ENCODE measurements at regions not wholly inside any gene's neighbourhood (a gene's known extent, or its start where the extent isn't known, plus 50 kb on each side); places are given as distances from the start of the nearest gene placed in this dataset.

DNA sequence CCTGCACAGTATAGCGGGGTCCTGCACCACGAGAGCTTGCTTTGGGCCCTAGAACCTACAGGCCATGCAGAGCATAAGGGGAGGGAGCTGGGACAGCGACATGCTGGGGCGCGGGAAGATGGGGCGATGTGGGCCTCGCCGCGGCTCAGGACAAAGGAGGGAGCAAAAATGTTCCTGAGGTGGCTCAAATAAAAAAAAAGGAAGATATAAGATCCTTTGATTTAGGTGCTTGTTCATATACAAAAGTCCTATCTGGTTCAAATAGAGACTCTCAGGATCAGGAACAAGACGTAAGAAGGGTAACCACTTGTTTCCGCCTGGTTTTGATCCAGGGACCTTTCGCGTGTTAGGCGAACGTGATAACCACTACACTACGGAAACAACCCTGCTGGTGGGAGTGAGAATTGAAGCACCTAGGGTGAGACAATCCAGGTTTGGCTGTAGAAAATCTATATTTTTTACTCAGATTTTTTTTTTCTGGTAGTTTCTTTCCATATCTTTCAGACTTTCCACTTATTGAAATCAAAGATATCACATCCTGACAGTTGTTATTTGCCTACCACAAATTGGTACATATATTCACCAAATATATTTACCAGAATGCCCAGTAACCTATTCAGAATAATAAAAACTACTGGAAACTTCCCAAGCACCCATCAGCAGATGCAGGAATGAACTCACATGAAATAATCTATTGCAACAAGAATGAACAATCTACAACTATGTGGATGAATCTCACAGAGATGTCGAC lies 177.9 kb upstream of the ZNF184 start (continued):
- TF ChIP-seq MIER3 (CRISPR knock-in tag; IDR thresholded peaks at IDR 0.05; ENCODE audit: borderline replicate concordance) (peak; percentile 87; the same call in 1 of the 2 replicates), SP140L (CRISPR knock-in tag; IDR thresholded peaks at IDR 0.05; ENCODE audit: borderline replicate concordance) (peak; percentile 97; the same call in 1 of the 2 replicates), ZNF343 (CRISPR knock-in tag; IDR thresholded peaks at IDR 0.05) (0 out of 2 replicates have a peak, but pooled peaks have one; percentile 25), ZNF205 (CRISPR knock-in tag; IDR thresholded peaks at IDR 0.05) (peak; percentile 71), ZNF263 (CRISPR knock-in tag; IDR thresholded peaks at IDR 0.05) (no peak), ZNF296 (CRISPR knock-in tag; conservative IDR thresholded peaks at IDR 0.05) (no peak), ZNF713 (CRISPR knock-in tag; IDR thresholded peaks at IDR 0.05) (no peak), ZNF431 (CRISPR knock-in tag; IDR thresholded peaks at IDR 0.05; ENCODE audit: borderline replicate concordance, low read depth) (no peak), ZNF598 (CRISPR knock-in tag; IDR thresholded peaks at IDR 0.05; ENCODE audit: borderline replicate concordance) (no peak), ADNP (CRISPR knock-in tag; IDR thresholded peaks at IDR 0.05) (peak; percentile 70; the same call in 1 of the 2 replicates), ERF (CRISPR knock-in tag; IDR thresholded peaks at IDR 0.05) (peak; percentile 91), ZNF567 (CRISPR knock-in tag; IDR thresholded peaks at IDR 0.05; ENCODE audit: borderline replicate concordance) (no peak; the same call in 1 of the 2 replicates), KMT2A (CRISPR knock-in tag; IDR thresholded peaks at IDR 0.05) (peak; percentile 72; the same call in 1 of the 2 replicates), ZNF10 (CRISPR knock-in tag; IDR thresholded peaks at IDR 0.05; ENCODE audit: borderline replicate concordance, low read depth) (no peak), SOX5 (CRISPR knock-in tag; IDR thresholded peaks at IDR 0.05; ENCODE audit: borderline replicate concordance) (peak; percentile 58; the same call in 1 of the 2 replicates), KLF12 (CRISPR knock-in tag; IDR thresholded peaks at IDR 0.05; ENCODE audit: borderline replicate concordance) (peak; percentile 60; the same call in 1 of the 2 replicates), KDM2A (CRISPR knock-in tag; IDR thresholded peaks at IDR 0.05; ENCODE audit: borderline replicate concordance, low read depth) (peak; percentile 57), NR2F6 (IDR thresholded peaks at IDR 0.05) (no peak), NR2F6 (CRISPR knock-in tag; IDR thresholded peaks at IDR 0.05) (peak; percentile 59; the same call in 1 of the 2 replicates), HMG20A (CRISPR knock-in tag; IDR thresholded peaks at IDR 0.05; ENCODE audit: borderline replicate concordance) (peak; percentile 58; the same call in 1 of the 2 replicates), NFIB (CRISPR knock-in tag; IDR thresholded peaks at IDR 0.05; ENCODE audit: borderline replicate concordance) (no peak)
- TF ChIP-seq, protein P1, sequence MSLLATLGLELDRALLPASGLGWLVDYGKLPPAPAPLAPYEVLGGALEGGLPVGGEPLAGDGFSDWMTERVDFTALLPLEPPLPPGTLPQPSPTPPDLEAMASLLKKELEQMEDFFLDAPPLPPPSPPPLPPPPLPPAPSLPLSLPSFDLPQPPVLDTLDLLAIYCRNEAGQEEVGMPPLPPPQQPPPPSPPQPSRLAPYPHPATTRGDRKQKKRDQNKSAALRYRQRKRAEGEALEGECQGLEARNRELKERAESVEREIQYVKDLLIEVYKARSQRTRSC (CRISPR knock-in tag; IDR thresholded peaks at IDR 0.05; ENCODE audit: low read depth): no peak
- TF ChIP-seq, protein P2, sequence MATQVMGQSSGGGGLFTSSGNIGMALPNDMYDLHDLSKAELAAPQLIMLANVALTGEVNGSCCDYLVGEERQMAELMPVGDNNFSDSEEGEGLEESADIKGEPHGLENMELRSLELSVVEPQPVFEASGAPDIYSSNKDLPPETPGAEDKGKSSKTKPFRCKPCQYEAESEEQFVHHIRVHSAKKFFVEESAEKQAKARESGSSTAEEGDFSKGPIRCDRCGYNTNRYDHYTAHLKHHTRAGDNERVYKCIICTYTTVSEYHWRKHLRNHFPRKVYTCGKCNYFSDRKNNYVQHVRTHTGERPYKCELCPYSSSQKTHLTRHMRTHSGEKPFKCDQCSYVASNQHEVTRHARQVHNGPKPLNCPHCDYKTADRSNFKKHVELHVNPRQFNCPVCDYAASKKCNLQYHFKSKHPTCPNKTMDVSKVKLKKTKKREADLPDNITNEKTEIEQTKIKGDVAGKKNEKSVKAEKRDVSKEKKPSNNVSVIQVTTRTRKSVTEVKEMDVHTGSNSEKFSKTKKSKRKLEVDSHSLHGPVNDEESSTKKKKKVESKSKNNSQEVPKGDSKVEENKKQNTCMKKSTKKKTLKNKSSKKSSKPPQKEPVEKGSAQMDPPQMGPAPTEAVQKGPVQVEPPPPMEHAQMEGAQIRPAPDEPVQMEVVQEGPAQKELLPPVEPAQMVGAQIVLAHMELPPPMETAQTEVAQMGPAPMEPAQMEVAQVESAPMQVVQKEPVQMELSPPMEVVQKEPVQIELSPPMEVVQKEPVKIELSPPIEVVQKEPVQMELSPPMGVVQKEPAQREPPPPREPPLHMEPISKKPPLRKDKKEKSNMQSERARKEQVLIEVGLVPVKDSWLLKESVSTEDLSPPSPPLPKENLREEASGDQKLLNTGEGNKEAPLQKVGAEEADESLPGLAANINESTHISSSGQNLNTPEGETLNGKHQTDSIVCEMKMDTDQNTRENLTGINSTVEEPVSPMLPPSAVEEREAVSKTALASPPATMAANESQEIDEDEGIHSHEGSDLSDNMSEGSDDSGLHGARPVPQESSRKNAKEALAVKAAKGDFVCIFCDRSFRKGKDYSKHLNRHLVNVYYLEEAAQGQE (IDR thresholded peaks at IDR 0.05; ENCODE audit: borderline replicate concordance in 1 of 2, low read depth in 1 of 2, low read length in 2 of 2): peak in 1 of 2 experiments; percentile 33; a peak in 1 of 4 replicates
- TF ChIP-seq, protein P3, sequence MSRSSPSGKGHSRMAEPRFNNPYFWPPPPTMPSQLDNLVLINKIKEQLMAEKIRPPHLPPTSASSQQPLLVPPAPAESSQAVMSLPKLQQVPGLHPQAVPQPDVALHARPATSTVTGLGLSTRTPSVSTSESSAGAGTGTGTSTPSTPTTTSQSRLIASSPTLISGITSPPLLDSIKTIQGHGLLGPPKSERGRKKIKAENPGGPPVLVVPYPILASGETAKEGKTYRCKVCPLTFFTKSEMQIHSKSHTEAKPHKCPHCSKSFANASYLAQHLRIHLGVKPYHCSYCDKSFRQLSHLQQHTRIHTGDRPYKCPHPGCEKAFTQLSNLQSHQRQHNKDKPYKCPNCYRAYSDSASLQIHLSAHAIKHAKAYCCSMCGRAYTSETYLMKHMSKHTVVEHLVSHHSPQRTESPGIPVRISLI (CRISPR knock-in tag; IDR thresholded peaks at IDR 0.05; ENCODE audit: borderline replicate concordance): peak; percentile 37; the same call in 1 of the 2 replicates
- TF ChIP-seq, protein P4, sequence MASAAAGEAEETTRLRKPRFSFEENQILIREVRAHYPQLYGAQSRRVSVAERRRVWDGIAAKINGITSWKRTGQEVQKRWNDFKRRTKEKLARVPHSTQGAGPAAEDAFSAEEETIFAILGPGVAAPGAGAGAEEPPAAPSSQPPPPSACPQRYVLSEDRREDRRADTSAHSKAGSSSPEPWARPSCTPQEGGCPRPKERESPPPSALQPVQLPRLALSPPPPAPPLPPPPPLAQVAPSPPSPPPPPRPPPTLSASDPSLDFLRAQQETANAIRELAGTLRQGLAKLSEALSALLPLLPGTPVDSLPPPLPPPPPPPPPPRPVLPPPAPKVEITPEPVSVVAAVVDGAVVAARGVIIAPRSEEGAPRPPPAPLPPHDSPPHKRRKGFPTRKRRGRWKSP (CRISPR knock-in tag; IDR thresholded peaks at IDR 0.05): peak; percentile 57; the same call in 1 of the 2 replicates

All from HepG2 (cell line).